Trophoblast cell (in vitro differentiated cells and primary cell): ENCODE measurements at regions not wholly inside any gene's neighbourhood (a gene's known extent, or its start where the extent isn't known, plus 50 kb on each side); places are given as distances from the start of the nearest gene placed in this dataset.

Experiments
- DNase-seq, 2 donors: peaks; one replicate each; pipeline ENCODE4 v3.0.0-alpha.2; 2016
- H2AFZ ChIP-seq: 2 replicates; pipeline ENCODE4 v1.6.1; 2013; ENCODE audit warnings: low read length, moderate library complexity, mild to moderate bottlenecking; ENCODE audit not compliant: insufficient read depth, poor library complexity
- H2AK5ac ChIP-seq: 2 replicates; pipeline ENCODE4 v1.6.1; 2013; ENCODE audit warnings: mild to moderate bottlenecking, low read length
- H2BK120ac ChIP-seq: 2 replicates; pipeline ENCODE4 v1.6.1; 2013; ENCODE audit warnings: low read length, mild to moderate bottlenecking, moderate library complexity; ENCODE audit not compliant: insufficient read depth, poor library complexity
- H2BK12ac ChIP-seq: 2 replicates; pipeline ENCODE4 v1.6.1; 2013; ENCODE audit warnings: mild to moderate bottlenecking, low read length, moderate library complexity
- H2BK5ac ChIP-seq: 2 replicates; pipeline ENCODE4 v1.6.1; 2013; ENCODE audit warnings: low read length, low read depth, moderate library complexity, mild to moderate bottlenecking; ENCODE audit not compliant: poor library complexity
- H3K14ac ChIP-seq: 2 replicates; pipeline ENCODE4 v1.6.1; 2013; ENCODE audit warnings: mild to moderate bottlenecking, low read length
- H3K18ac ChIP-seq: 2 replicates; pipeline ENCODE4 v1.6.1; 2013; ENCODE audit warnings: mild to moderate bottlenecking, low read length
- H3K23ac ChIP-seq: 2 replicates; pipeline ENCODE4 v1.6.1; 2013; ENCODE audit warnings: low read length
- H3K27ac ChIP-seq: 2 replicates; pipeline ENCODE4 v1.5.1; 2013; ENCODE audit warnings: low read depth, mild to moderate bottlenecking, inconsistent platforms, low read length, moderate library complexity
- H3K27me3 ChIP-seq: 2 replicates; pipeline ENCODE4 v1.6.1; 2013; ENCODE audit warnings: inconsistent platforms, mild to moderate bottlenecking, low read length, moderate library complexity; ENCODE audit not compliant: insufficient read depth
- H3K36me3 ChIP-seq, 2 experiments: 1 replicate in 1 of 2; 2 replicates in 1 of 2; pipeline ENCODE4 v1.6.1; 2013; ENCODE audit warnings: low read length in 2 of 2, mild to moderate bottlenecking in 2 of 2, moderate library complexity in 1 of 2; ENCODE audit not compliant: insufficient read depth in 2 of 2, control insufficient read depth in 1 of 2
- H3K4ac ChIP-seq: 2 replicates; pipeline ENCODE4 v1.6.1; 2013; ENCODE audit warnings: low read depth, mild to moderate bottlenecking, low read length, moderate library complexity
- H3K4me1 ChIP-seq, 2 experiments: 1 replicate in 1 of 2; 2 replicates in 1 of 2; pipeline ENCODE4 v1.6.1; 2013; ENCODE audit warnings: low read length in 2 of 2, mild to moderate bottlenecking in 2 of 2, moderate library complexity in 1 of 2; ENCODE audit not compliant: insufficient read depth in 2 of 2, control insufficient read depth in 1 of 2
- H3K4me2 ChIP-seq: 2 replicates; pipeline ENCODE4 v1.6.1; 2013; ENCODE audit warnings: inconsistent platforms, mild to moderate bottlenecking, low read length, moderate library complexity
- H3K4me3 ChIP-seq: 2 replicates; pipeline ENCODE4 v1.5.1; 2013; ENCODE audit warnings: mild to moderate bottlenecking, low read depth, low read length, inconsistent platforms
- H3K79me1 ChIP-seq: one replicate; pipeline ENCODE4 v1.6.1; 2013; ENCODE audit warnings: low read length
- H3K79me2 ChIP-seq: 2 replicates; pipeline ENCODE4 v1.6.1; 2013; ENCODE audit warnings: low read length, mild to moderate bottlenecking; ENCODE audit not compliant: control insufficient read depth, insufficient read depth, poor library complexity
- H3K9ac ChIP-seq: 2 replicates; pipeline ENCODE4 v1.6.1; 2013; ENCODE audit warnings: mild to moderate bottlenecking, low read length
- H3K9me3 ChIP-seq: 2 replicates; pipeline ENCODE4 v1.6.1; 2013; ENCODE audit warnings: low read depth, mild to moderate bottlenecking, control low read depth, inconsistent platforms, low read length; ENCODE audit not compliant: insufficient read depth
- H4K12ac ChIP-seq: 2 replicates; pipeline ENCODE4 v1.6.1; 2013; ENCODE audit warnings: low read depth, mild to moderate bottlenecking, low read length, moderate library complexity
- H4K8ac ChIP-seq: 2 replicates; pipeline ENCODE4 v1.6.1; 2013; ENCODE audit warnings: low read depth, mild to moderate bottlenecking, low read length, moderate library complexity
- H4K91ac ChIP-seq: one replicate; pipeline ENCODE4 v1.6.1; 2013; ENCODE audit warnings: low read depth, mild to moderate bottlenecking, low read length, moderate library complexity
- WGBS: extraction: QIAGEN DNeasy Blood & Tissue Kit; methylation state at CpG from one replicate; pipeline ENCODE4 v1.1.7; 2013; ENCODE audit warnings: missing lambda C conversion rate; ENCODE audit not compliant: insufficient read length, insufficient coverage; ENCODE audit errors: extremely low coverage; 5-methylcytosine and 5-hydroxymethylcytosine counted together

- Histone ChIP-seq H3K9me3 (no peaks in the 10 kb centered on the region), H3K14ac (no peak overlapping the region), H3K4ac (no peak overlapping the region), H2AK5ac (no peak overlapping the region), H3K4me1 (no peaks in the 10 kb centered on the region), H4K12ac (no peak overlapping the region), H3K18ac (no peak overlapping the region), H2AFZ (no peak overlapping the region), H3K79me2 (no peaks in the 10 kb centered on the region), H2BK5ac (no peak overlapping the region), H4K91ac (no peak overlapping the region), H3K27ac (no peak overlapping the region), H3K4me2 (no peak overlapping the region), H3K79me1 (no peaks in the 10 kb centered on the region), H3K27me3 (no peaks in the 10 kb centered on the region), H2BK120ac (no peak overlapping the region), H4K8ac (no peak overlapping the region), H3K23ac (no peak overlapping the region), H3K36me3 (no peaks in the 10 kb centered on the region), H2BK12ac (no peak overlapping the region), H3K9ac (no peak overlapping the region), H3K4me3 (no peak overlapping the region)
- WGBS = no CpG with 5 or more reads among the region's 6 CpGs
- DNase-seq = no peak
These were observed 354.5 kb downstream of the CBLN4 start for GRCh38 chr20:55650657-55651360.

- Histone ChIP-seq H3K9ac (no peak overlapping the region), H3K4me3 (no peak overlapping the region), H3K79me2 (no peaks in the 10 kb centered on the region), H3K4me2 (no peak overlapping the region), H4K91ac (no peak overlapping the region), H2AFZ (no peak overlapping the region), H3K18ac (no peak overlapping the region), H2BK120ac (no peak overlapping the region), H3K27ac (no peak overlapping the region), H3K79me1 (no peaks in the 10 kb centered on the region), H3K23ac (no peak overlapping the region), H4K8ac (no peak overlapping the region), H2BK12ac (no peak overlapping the region), H2AK5ac (no peak overlapping the region), H4K12ac (no peak overlapping the region), H3K27me3 (no peaks in the 10 kb centered on the region), H3K4ac (no peak overlapping the region), H3K14ac (no peak overlapping the region), H3K9me3 (no peaks in the 10 kb centered on the region), H2BK5ac (no peak overlapping the region), H3K4me1 (no peaks in the 10 kb centered on the region), H3K36me3 (no peaks in the 10 kb centered on the region)
- no peak for DNase-seq
- no CpG with 5 or more reads among the region's 6 CpGs for WGBS
These were observed 356.1 kb downstream of the CBLN4 start for GRCh38 chr20:55649254-55649653.

DNA sequence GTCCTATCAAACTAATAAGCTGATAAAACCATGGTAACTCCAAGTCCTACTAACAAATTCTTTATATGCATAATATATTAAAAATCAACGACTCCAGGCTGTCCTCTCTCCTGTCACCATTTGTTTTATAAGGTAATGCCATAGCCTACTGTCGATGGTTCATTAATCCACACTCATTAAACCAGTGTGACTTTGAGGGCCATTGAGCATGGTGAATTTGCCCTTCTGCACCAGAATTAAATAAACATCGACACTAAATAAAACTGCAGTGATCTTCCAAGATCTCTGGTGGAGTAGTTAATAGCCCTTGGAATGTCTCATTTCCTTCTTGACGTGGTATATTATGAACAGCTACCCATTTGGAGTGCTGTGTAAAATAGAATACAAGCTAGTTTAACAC, 358.5 kb downstream of the CBLN4 start:
- no peaks in the 10 kb centered on the region for H3K79me1 ChIP-seq
- H3K9ac ChIP-seq = no peak overlapping the region
- H3K4ac ChIP-seq = no peak overlapping the region
- H3K4me1 ChIP-seq = no peaks in the 10 kb centered on the region
- no peak for DNase-seq
- H2AK5ac ChIP-seq = no peak overlapping the region
- H4K12ac ChIP-seq = no peak overlapping the region
- H3K27me3 ChIP-seq = no peaks in the 10 kb centered on the region
- no peak overlapping the region for H3K4me2 ChIP-seq
- H3K4me3 ChIP-seq = no peak overlapping the region
- H3K18ac ChIP-seq = no peak overlapping the region
- H3K14ac ChIP-seq = no peak overlapping the region
- WGBS = no CpG with 5 or more reads among the region's 4 CpGs
- H2BK120ac ChIP-seq = no peak overlapping the region
- no peak overlapping the region for H3K23ac ChIP-seq
- no peak overlapping the region for H3K27ac ChIP-seq
- H2BK12ac ChIP-seq = no peak overlapping the region
- H3K36me3 ChIP-seq = no peaks in the 10 kb centered on the region
- H4K91ac ChIP-seq = no peak overlapping the region
- no peak overlapping the region for H2AFZ ChIP-seq
- no peaks in the 10 kb centered on the region for H3K79me2 ChIP-seq
- H3K9me3 ChIP-seq = no peaks in the 10 kb centered on the region
- no peak overlapping the region for H4K8ac ChIP-seq
- no peak overlapping the region for H2BK5ac ChIP-seq

DNA sequence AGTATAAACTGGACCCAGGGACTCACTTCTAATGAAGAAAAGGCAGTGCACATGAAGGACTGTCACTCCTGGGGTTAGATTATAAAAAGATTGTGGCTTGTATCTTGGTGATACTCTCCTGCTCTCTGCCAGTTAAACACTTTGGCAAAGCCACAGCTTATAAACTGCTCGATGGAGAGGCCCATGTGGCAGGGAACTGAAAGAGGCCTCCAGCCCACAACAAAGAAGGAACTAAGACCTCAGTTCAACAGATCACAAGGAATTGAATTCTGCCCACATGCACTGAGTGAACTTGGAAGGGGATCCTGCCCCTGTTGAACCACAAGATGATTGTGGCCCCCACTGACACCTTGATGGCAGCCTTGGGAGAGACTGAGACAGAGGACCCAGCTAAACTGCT, 363.8 kb downstream of the CBLN4 start:
- no peak overlapping the region for H3K27ac ChIP-seq
- no peaks in the 10 kb centered on the region for H3K27me3 ChIP-seq
- H3K14ac ChIP-seq = no peak overlapping the region
- no peak overlapping the region for H2AK5ac ChIP-seq
- H3K23ac ChIP-seq = no peak overlapping the region
- H4K91ac ChIP-seq = no peak overlapping the region
- no peak overlapping the region for H3K4ac ChIP-seq
- no CpG with 5 or more reads among the region's 1 CpG for WGBS
- no peak overlapping the region for H2BK120ac ChIP-seq
- no peaks in the 10 kb centered on the region for H3K36me3 ChIP-seq
- no peaks in the 10 kb centered on the region for H3K79me2 ChIP-seq
- no peaks in the 10 kb centered on the region for H3K79me1 ChIP-seq
- no peaks in the 10 kb centered on the region for H3K9me3 ChIP-seq
- DNase-seq = no peak
- H2BK5ac ChIP-seq = no peak overlapping the region
- H3K4me2 ChIP-seq = no peak overlapping the region
- no peak overlapping the region for H3K18ac ChIP-seq
- H2AFZ ChIP-seq = no peak overlapping the region
- no peaks in the 10 kb centered on the region for H3K4me1 ChIP-seq
- H4K8ac ChIP-seq = no peak overlapping the region
- no peak overlapping the region for H3K9ac ChIP-seq
- H4K12ac ChIP-seq = no peak overlapping the region
- no peak overlapping the region for H2BK12ac ChIP-seq
- H3K4me3 ChIP-seq = no peak overlapping the region
